SK-N-SH treated with all-trans-retinoic acid at 6 μM for 48 hours (cell line): ENCODE measurements at regions not wholly inside any gene's neighbourhood (a gene's known extent, or its start where the extent isn't known, plus 50 kb on each side); places are given as distances from the start of the nearest gene placed in this dataset.

ENCODE experiments used
- GLIS3 ChIP-seq: fragments of 250-450 bp; sonication (Bioruptor Pico); IDR thresholded peaks from 2 replicates; pipeline ENCODE4 v1.5.0; 2020; ENCODE audit warnings: mild to moderate bottlenecking, moderate library complexity
- ISL1 ChIP-seq: fragments of 250-450 bp; sonication (Bioruptor Pico); IDR thresholded peaks from 2 replicates; pipeline ENCODE4 v2.1.2; 2022; ENCODE audit warnings: mild to moderate bottlenecking, moderate library complexity
- PPARA ChIP-seq: fragments of 250-450 bp; sonication (Bioruptor Pico); IDR thresholded peaks from 2 replicates; pipeline ENCODE4 v1.5.0; 2020; ENCODE audit warnings: mild to moderate bottlenecking, borderline replicate concordance
- RARB ChIP-seq: fragments of 250-450 bp; sonication (Bioruptor Pico); IDR thresholded peaks from 2 replicates; pipeline ENCODE4 v1.8.0; 2021; ENCODE audit warnings: mild to moderate bottlenecking, moderate library complexity
- SNAI2 ChIP-seq: fragments of 250-450 bp; sonication (Bioruptor Pico); IDR thresholded peaks from 2 replicates; pipeline ENCODE4 v1.5.0; 2020; ENCODE audit warnings: mild to moderate bottlenecking, moderate library complexity
- TOX ChIP-seq: fragments of 250-450 bp; sonication (Bioruptor Pico); IDR thresholded peaks from 2 replicates; pipeline ENCODE4 v1.8.0; 2021; ENCODE audit warnings: mild to moderate bottlenecking, moderate library complexity, borderline replicate concordance
- TSHZ2 ChIP-seq: fragments of 250-450 bp; sonication (Bioruptor Pico); IDR thresholded peaks from 2 replicates; pipeline ENCODE4 v1.5.0; 2020; ENCODE audit warnings: mild to moderate bottlenecking, moderate library complexity
- ZFP3 ChIP-seq: fragments of 250-450 bp; sonication (Bioruptor Pico); IDR thresholded peaks from 2 replicates; pipeline ENCODE4 v1.5.0; 2020; ENCODE audit warnings: mild to moderate bottlenecking, moderate library complexity
- ZFP30 ChIP-seq: fragments of 450-650 bp; formaldehyde crosslinking; IDR thresholded peaks from 2 replicates; pipeline ENCODE4 v1.5.0; 2022; ENCODE audit warnings: mild to moderate bottlenecking, moderate library complexity
- ZNF565 ChIP-seq: fragments of 450-650 bp; formaldehyde crosslinking; conservative IDR thresholded peaks from 2 replicates; pipeline ENCODE4 v1.5.0; 2020; ENCODE audit warnings: low read depth, mild to moderate bottlenecking, moderate library complexity
- ZNF70 ChIP-seq: fragments of 450-650 bp; formaldehyde crosslinking; IDR thresholded peaks from 2 replicates; pipeline ENCODE4 v1.5.0; 2020; ENCODE audit warnings: mild to moderate bottlenecking, moderate library complexity
- TF ChIP-seq, protein P1 (sequence below): fragments of 250-450 bp; sonication (Bioruptor Pico); IDR thresholded peaks from 2 replicates; pipeline ENCODE4 v1.5.1; 2021; ENCODE audit warnings: mild to moderate bottlenecking, moderate library complexity

- TF ChIP-seq TSHZ2 (CRISPR knock-in tag) (no peak), ZFP30 (CRISPR knock-in tag) (no peak), ZFP3 (no peak), RARB (CRISPR knock-in tag) (no peak), TOX (no peak), PPARA (CRISPR knock-in tag) (no peak), SNAI2 (CRISPR knock-in tag) (no peak), ISL1 (CRISPR knock-in tag) (no peak), ZNF70 (no peak), GLIS3 (CRISPR knock-in tag) (no peak), ZNF565 (no peak)
- TF ChIP-seq, protein P1, sequence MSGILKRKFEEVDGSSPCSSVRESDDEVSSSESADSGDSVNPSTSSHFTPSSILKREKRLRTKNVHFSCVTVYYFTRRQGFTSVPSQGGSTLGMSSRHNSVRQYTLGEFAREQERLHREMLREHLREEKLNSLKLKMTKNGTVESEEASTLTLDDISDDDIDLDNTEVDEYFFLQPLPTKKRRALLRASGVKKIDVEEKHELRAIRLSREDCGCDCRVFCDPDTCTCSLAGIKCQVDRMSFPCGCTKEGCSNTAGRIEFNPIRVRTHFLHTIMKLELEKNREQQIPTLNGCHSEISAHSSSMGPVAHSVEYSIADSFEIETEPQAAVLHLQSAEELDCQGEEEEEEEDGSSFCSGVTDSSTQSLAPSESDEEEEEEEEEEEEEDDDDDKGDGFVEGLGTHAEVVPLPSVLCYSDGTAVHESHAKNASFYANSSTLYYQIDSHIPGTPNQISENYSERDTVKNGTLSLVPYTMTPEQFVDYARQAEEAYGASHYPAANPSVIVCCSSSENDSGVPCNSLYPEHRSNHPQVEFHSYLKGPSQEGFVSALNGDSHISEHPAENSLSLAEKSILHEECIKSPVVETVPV (CRISPR knock-in tag): no peak
Observed at GRCh38 chr5:112604732-112605630, 132.7 kb upstream of the APC start.
